GM23248 (cell line): ENCODE measurements at regions not wholly inside any gene's neighbourhood (a gene's known extent, or its start where the extent isn't known, plus 50 kb on each side); places are given as distances from the start of the nearest gene placed in this dataset.

Experiments
- DNase-seq: peaks from one replicate; pipeline ENCODE4 v3.0.0-alpha.2; 2015
- H2AFZ ChIP-seq: fragments of 200-600 bp; sonication (generic); 2 replicates; pipeline ENCODE4 v1.6.1; 2016; ENCODE audit warnings: antibody characterized with exemption
- H3F3A ChIP-seq: fragments of 200-600 bp; sonication (generic); 2 replicates; pipeline ENCODE4 v1.6.1; 2016; ENCODE audit warnings: mild to moderate bottlenecking, antibody characterized with exemption, mixed run types; ENCODE audit not compliant: insufficient read depth
- H3K27ac ChIP-seq: fragments of 200-600 bp; sonication (generic); 2 replicates; pipeline ENCODE4 v1.5.1; 2016; ENCODE audit warnings: mild to moderate bottlenecking
- H3K27me3 ChIP-seq: fragments of 200-600 bp; sonication (generic); replicated peaks from 2 replicates; pipeline ENCODE4 v1.6.1; 2016; ENCODE audit warnings: mild to moderate bottlenecking; ENCODE audit not compliant: insufficient read depth
- H3K36me3 ChIP-seq: fragments of 200-600 bp; sonication (generic); 2 replicates; pipeline ENCODE4 v1.6.1; 2016; ENCODE audit warnings: low read depth, mild to moderate bottlenecking
- H3K4me1 ChIP-seq: fragments of 200-600 bp; sonication (generic); 2 replicates; pipeline ENCODE4 v1.6.1; 2016; ENCODE audit warnings: mild to moderate bottlenecking; ENCODE audit not compliant: insufficient read depth
- H3K4me2 ChIP-seq: fragments of 200-600 bp; sonication (generic); one replicate; pipeline ENCODE4 v1.6.1; 2016; ENCODE audit warnings: mild to moderate bottlenecking; ENCODE audit not compliant: unreplicated experiment
- H3K4me3 ChIP-seq: fragments of 200-600 bp; sonication (generic); 2 replicates; pipeline ENCODE4 v1.5.1; 2016; ENCODE audit warnings: mild to moderate bottlenecking
- H3K79me2 ChIP-seq: fragments of 200-600 bp; sonication (generic); 2 replicates; pipeline ENCODE4 v1.6.1; 2016; ENCODE audit warnings: mild to moderate bottlenecking; ENCODE audit not compliant: insufficient read depth
- H3K9ac ChIP-seq: fragments of 200-600 bp; sonication (generic); 2 replicates; pipeline ENCODE4 v1.6.1; 2016; ENCODE audit warnings: mild to moderate bottlenecking
- H3K9me2 ChIP-seq: fragments of 200-600 bp; sonication (generic); 2 replicates; pipeline ENCODE4 v1.6.1; 2016; ENCODE audit warnings: mixed run types, mild to moderate bottlenecking, moderate library complexity; ENCODE audit not compliant: insufficient read depth
- H3K9me3 ChIP-seq: fragments of 200-600 bp; sonication (generic); one replicate; pipeline ENCODE4 v1.6.1; 2017; ENCODE audit warnings: low read depth
- H4K20me1 ChIP-seq: fragments of 200-600 bp; sonication (generic); 2 replicates; pipeline ENCODE4 v1.6.0; 2016; ENCODE audit not compliant: insufficient read depth
- EZH2 ChIP-seq: fragments of 200-600 bp; sonication (generic); IDR thresholded peaks from 2 replicates; pipeline ENCODE4 v1.6.1; 2018; ENCODE audit warnings: antibody characterized with exemption, mild to moderate bottlenecking; ENCODE audit not compliant: insufficient read depth, poor library complexity, severe bottlenecking
- EZH2phosphoT487 ChIP-seq: fragments of 200-600 bp; sonication (generic); IDR thresholded peaks from 2 replicates; pipeline ENCODE4 v1.6.1; 2018; ENCODE audit warnings: antibody characterized with exemption, moderate library complexity, mild to moderate bottlenecking, low read depth; ENCODE audit not compliant: insufficient read depth
- WGBS, 2 experiments: methylation state at CpG; one replicate each; pipeline ENCODE4 v1.1.6; 2015 to 2017; ENCODE audit warnings: low lambda C conversion rate in 2 of 2, low coverage in 1 of 2; ENCODE audit errors: missing lambda C conversion rate in 2 of 2; 5-methylcytosine and 5-hydroxymethylcytosine counted together
- in situ Hi-C: fragments of 300-500 bp; cut with MboI; formaldehyde crosslinking; loops from 2 replicates; pipeline ENCODE4 v1.15.0; 2020

- in situ Hi-C loops = no loop called here
- no peak for DNase-seq
- TF ChIP-seq EZH2phosphoT487 (no peak), EZH2 (no peak)
Measured at GRCh38 chr5:85906460-85906859, 711.3 kb upstream of the COX7C start.

GRCh38 chr5:85910335-85910734 is 707.4 kb upstream of the COX7C start:
- WGBS, 2 experiments = 55 to 77% methylated on average over 2 of the region's 2 CpGs
- in situ Hi-C loops = no loop called here

More at GRCh38 chr5:85906460-85906859, 711.3 kb upstream of the COX7C start:
- H3K9me2 ChIP-seq = no peaks in the 10 kb centered on the region
- no peak overlapping the region for H3K9ac ChIP-seq
- H3K79me2 ChIP-seq = no peaks in the 10 kb centered on the region
- no peaks in the 10 kb centered on the region for H3K4me1 ChIP-seq
- no peaks in the 10 kb centered on the region for H3K27me3 ChIP-seq
- H3K4me2 ChIP-seq = no peak overlapping the region
- no peak overlapping the region for H2AFZ ChIP-seq
- no peaks in the 10 kb centered on the region for H3K9me3 ChIP-seq
- H3K4me3 ChIP-seq = no peak overlapping the region
- no peaks in the 10 kb centered on the region for H3K36me3 ChIP-seq
- no peaks in the 10 kb centered on the region for H3F3A ChIP-seq
- no peaks in the 10 kb centered on the region for H4K20me1 ChIP-seq
- no peak overlapping the region for H3K27ac ChIP-seq
- WGBS, 2 experiments = 0% methylated on average over 2 of the region's 2 CpGs

GRCh38 chr5:85920984-85921383 is 696.8 kb upstream of the COX7C start:
- H3K9me3 ChIP-seq = no peaks in the 10 kb centered on the region
- 19 to 20% methylated on average over 4 of the region's 4 CpGs for WGBS, 2 experiments
- no peak for TF ChIP-seq EZH2
- TF ChIP-seq EZH2phosphoT487 = no peak
- H3K4me2 ChIP-seq = no peak overlapping the region
- no peaks in the 10 kb centered on the region for H3K79me2 ChIP-seq
- in situ Hi-C loops = no loop called here
- no peak overlapping the region for H3K27ac ChIP-seq
- H4K20me1 ChIP-seq = no peaks in the 10 kb centered on the region
- H3K36me3 ChIP-seq = no peaks in the 10 kb centered on the region
- no peaks in the 10 kb centered on the region for H3K9me2 ChIP-seq
- no peak overlapping the region for H2AFZ ChIP-seq
- H3K9ac ChIP-seq = no peak overlapping the region
- H3F3A ChIP-seq = no peaks in the 10 kb centered on the region
- no peaks in the 10 kb centered on the region for H3K4me1 ChIP-seq
- no peaks in the 10 kb centered on the region for H3K27me3 ChIP-seq
- H3K4me3 ChIP-seq = no peak overlapping the region
- DNase-seq = no peak

More at GRCh38 chr5:85910335-85910734, 707.4 kb upstream of the COX7C start:
- Histone ChIP-seq H3K9me2 (no peaks in the 10 kb centered on the region), H3K4me1 (no peaks in the 10 kb centered on the region), H3K27ac (no peak overlapping the region), H3K79me2 (no peaks in the 10 kb centered on the region), H3F3A (no peaks in the 10 kb centered on the region), H3K9ac (no peak overlapping the region), H4K20me1 (no peaks in the 10 kb centered on the region), H2AFZ (no peak overlapping the region), H3K36me3 (no peaks in the 10 kb centered on the region), H3K9me3 (no peaks in the 10 kb centered on the region), H3K4me3 (no peak overlapping the region), H3K4me2 (no peak overlapping the region), H3K27me3 (no peaks in the 10 kb centered on the region)
- TF ChIP-seq EZH2phosphoT487 (no peak), EZH2 (no peak)
- DNase-seq = no peak

DNA sequence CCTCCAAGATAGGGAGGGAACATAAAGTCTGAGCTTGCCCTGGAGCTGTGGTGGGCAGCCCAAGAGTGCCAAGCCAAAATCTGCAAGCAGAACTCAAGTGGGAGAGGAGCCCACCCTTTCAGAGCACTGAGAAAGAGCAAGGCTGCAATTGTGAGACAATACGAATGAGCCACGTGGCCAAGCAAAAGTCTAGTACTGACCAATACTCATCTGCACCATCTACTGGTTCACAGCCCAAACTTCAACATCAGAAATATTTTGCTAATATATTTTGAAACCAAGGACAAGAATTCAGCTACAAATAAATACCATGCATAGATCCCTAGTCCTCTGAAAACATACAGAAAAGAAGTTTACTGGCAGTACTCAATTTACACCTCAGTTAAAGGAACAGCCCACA is 696.2 kb upstream of the COX7C start:
- H3K36me3 ChIP-seq = no peaks in the 10 kb centered on the region
- WGBS, 2 experiments = 6 to 14% methylated on average over 2 of the region's 2 CpGs
- in situ Hi-C loops = no loop called here

DNA sequence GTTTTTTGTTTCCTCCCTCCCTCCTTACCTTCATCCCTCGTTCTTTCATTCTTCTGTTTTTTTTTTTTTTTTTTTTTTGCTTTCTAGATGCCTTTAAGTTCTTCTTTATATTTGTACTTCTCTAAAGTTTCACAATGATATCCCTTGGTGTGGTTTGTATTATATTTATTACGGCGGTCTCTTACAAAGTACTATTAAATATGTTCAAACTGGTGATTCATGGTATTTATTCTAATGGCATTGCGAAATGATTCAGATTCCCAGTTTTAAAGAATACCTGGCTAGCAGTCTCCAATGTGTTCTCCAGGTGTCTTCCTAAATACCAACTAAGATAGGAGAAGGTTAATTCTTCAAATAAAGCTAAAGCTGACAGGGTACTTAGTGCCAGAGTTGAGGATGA is 690.1 kb upstream of the COX7C start:
- no peak for DNase-seq
- H3K4me3 ChIP-seq = no peak overlapping the region
- no peak overlapping the region for H3K9ac ChIP-seq
- no peak overlapping the region for H2AFZ ChIP-seq
- H3K27me3 ChIP-seq = no peaks in the 10 kb centered on the region
- no peaks in the 10 kb centered on the region for H3K79me2 ChIP-seq
- no peak for TF ChIP-seq EZH2
- no peak for TF ChIP-seq EZH2phosphoT487
- no peaks in the 10 kb centered on the region for H4K20me1 ChIP-seq
- WGBS, 2 experiments = 44 to 46% methylated on average over 4 of the region's 4 CpGs
- H3K4me1 ChIP-seq = no peaks in the 10 kb centered on the region
- no peak overlapping the region for H3K4me2 ChIP-seq
- H3K36me3 ChIP-seq = no peaks in the 10 kb centered on the region
- no peaks in the 10 kb centered on the region for H3F3A ChIP-seq
- no peaks in the 10 kb centered on the region for H3K9me3 ChIP-seq
- no peak overlapping the region for H3K27ac ChIP-seq
- in situ Hi-C loops = no loop called here
- H3K9me2 ChIP-seq = no peaks in the 10 kb centered on the region

More for the DNA sequence above, 696.2 kb upstream of the COX7C start:
- no peak for DNase-seq
- no peak overlapping the region for H3K9ac ChIP-seq
- no peak overlapping the region for H3K27ac ChIP-seq
- H3K4me3 ChIP-seq = no peak overlapping the region
- no peaks in the 10 kb centered on the region for H3K79me2 ChIP-seq
- H3F3A ChIP-seq = no peaks in the 10 kb centered on the region
- no peaks in the 10 kb centered on the region for H4K20me1 ChIP-seq
- no peaks in the 10 kb centered on the region for H3K4me1 ChIP-seq
- H3K27me3 ChIP-seq = no peaks in the 10 kb centered on the region
- H3K4me2 ChIP-seq = no peak overlapping the region
- H2AFZ ChIP-seq = no peak overlapping the region
- no peaks in the 10 kb centered on the region for H3K9me2 ChIP-seq
- no peaks in the 10 kb centered on the region for H3K9me3 ChIP-seq
- TF ChIP-seq EZH2 = no peak
- TF ChIP-seq EZH2phosphoT487 = no peak
